Mesendoderm (in vitro differentiated cells): ENCODE measurements at regions not wholly inside any gene's neighbourhood (a gene's known extent, or its start where the extent isn't known, plus 50 kb on each side); places are given as distances from the start of the nearest gene placed in this dataset.

Source experiments
- DNase-seq: peaks from one replicate; pipeline ENCODE4 v3.0.0; 2013
- H2AK5ac ChIP-seq: 2 replicates; pipeline ENCODE4 v1.6.1; 2013; ENCODE audit warnings: low read length, inconsistent platforms
- H2BK120ac ChIP-seq: 2 replicates; pipeline ENCODE4 v1.6.1; 2013; ENCODE audit warnings: low read depth, mild to moderate bottlenecking, low read length, moderate library complexity, mixed read lengths
- H2BK15ac ChIP-seq: replicated peaks from 2 replicates; pipeline ENCODE4 v1.6.1; 2013; ENCODE audit warnings: low read depth, mild to moderate bottlenecking, moderate library complexity
- H2BK5ac ChIP-seq: 2 replicates; pipeline ENCODE4 v1.6.1; 2013; ENCODE audit warnings: low read length, inconsistent platforms
- H3K18ac ChIP-seq: 2 replicates; pipeline ENCODE4 v1.6.1; 2013; ENCODE audit warnings: mild to moderate bottlenecking, low read length, mixed read lengths
- H3K23ac ChIP-seq: one replicate; pipeline ENCODE4 v1.6.1; 2013; ENCODE audit warnings: low read length
- H3K27ac ChIP-seq: 2 replicates; pipeline ENCODE4 v1.5.1; 2013; ENCODE audit warnings: low read depth, mild to moderate bottlenecking, inconsistent platforms, low read length, moderate library complexity
- H3K27me3 ChIP-seq: 2 replicates; pipeline ENCODE4 v1.6.1; 2013; ENCODE audit warnings: low read length, control low read depth, mild to moderate bottlenecking, inconsistent platforms; ENCODE audit not compliant: insufficient read depth, poor library complexity
- H3K36me3 ChIP-seq: 2 replicates; pipeline ENCODE4 v1.6.1; 2013; ENCODE audit warnings: low read length, inconsistent platforms; ENCODE audit not compliant: control insufficient read depth, insufficient read depth
- H3K4ac ChIP-seq: one replicate; pipeline ENCODE4 v1.6.1; 2013; ENCODE audit warnings: low read depth, mild to moderate bottlenecking, low read length, moderate library complexity
- H3K4me1 ChIP-seq: 2 replicates; pipeline ENCODE4 v1.6.1; 2013; ENCODE audit warnings: low read depth, low read length, inconsistent platforms; ENCODE audit not compliant: control insufficient read depth
- H3K4me2 ChIP-seq: 2 replicates; pipeline ENCODE4 v1.6.1; 2013; ENCODE audit warnings: low read length
- H3K4me3 ChIP-seq: 2 replicates; pipeline ENCODE4 v1.5.1; 2013; ENCODE audit warnings: mild to moderate bottlenecking, low read length
- H3K56ac ChIP-seq: one replicate; pipeline ENCODE4 v1.6.1; 2013; ENCODE audit warnings: low read length
- H3K79me1 ChIP-seq: 2 replicates; pipeline ENCODE4 v1.6.1; 2013; ENCODE audit warnings: low read length, inconsistent platforms
- H3K79me2 ChIP-seq: 2 replicates; pipeline ENCODE4 v1.6.1; 2013; ENCODE audit warnings: mild to moderate bottlenecking, low read length; ENCODE audit not compliant: control insufficient read depth, insufficient read depth
- H3K9ac ChIP-seq: 2 replicates; pipeline ENCODE4 v1.6.1; 2013; ENCODE audit warnings: low read length, inconsistent platforms
- H4K5ac ChIP-seq: one replicate; pipeline ENCODE4 v1.6.1; 2013; ENCODE audit warnings: low read length
- H4K8ac ChIP-seq: one replicate; pipeline ENCODE4 v1.6.1; 2013; ENCODE audit warnings: low read depth, mild to moderate bottlenecking, control low read depth, low read length, moderate library complexity
- WGBS: extraction: QIAGEN DNeasy Blood & Tissue Kit; methylation state at CpG from one replicate; pipeline ENCODE4 v1.1.7; 2013; ENCODE audit warnings: low lambda C conversion rate, missing lambda C conversion rate; ENCODE audit not compliant: insufficient coverage; ENCODE audit errors: extremely low coverage; 5-methylcytosine and 5-hydroxymethylcytosine counted together

GRCh38 chr1:30650968-30651320 lies 72.4 kb downstream of the MATN1 start:
- WGBS, result no CpG with 5 or more reads among the region's 7 CpGs
- H2BK120ac ChIP-seq, result no peak overlapping the region
- H3K4ac ChIP-seq, result no peak overlapping the region
- no peak overlapping the region for H3K23ac ChIP-seq
- no peak overlapping the region for H3K27ac ChIP-seq
- no peaks in the 10 kb centered on the region for H3K27me3 ChIP-seq
- H4K5ac ChIP-seq, result no peak overlapping the region
- H3K79me1 ChIP-seq, result no peaks in the 10 kb centered on the region
- H2AK5ac ChIP-seq, result no peak overlapping the region
- no peak overlapping the region for H2BK15ac ChIP-seq
- no peaks in the 10 kb centered on the region for H3K79me2 ChIP-seq
- no peak overlapping the region for H3K4me2 ChIP-seq
- H3K56ac ChIP-seq, result no peak overlapping the region
- H3K9ac ChIP-seq, result no peak overlapping the region
- H2BK5ac ChIP-seq, result no peak overlapping the region
- no peak overlapping the region for H3K4me3 ChIP-seq
- H4K8ac ChIP-seq, result no peak overlapping the region
- H3K18ac ChIP-seq, result no peak overlapping the region
- H3K4me1 ChIP-seq, result peaks cover 4% of the 10 kb centered on the region
- H3K36me3 ChIP-seq, result no peaks in the 10 kb centered on the region
- DNase-seq, result no peak

- H2BK120ac ChIP-seq, result no peak overlapping the region
- DNase-seq, result no peak
Measured at GRCh38 chr1:30650038-30650967, 73.1 kb downstream of the MATN1 start.

DNA sequence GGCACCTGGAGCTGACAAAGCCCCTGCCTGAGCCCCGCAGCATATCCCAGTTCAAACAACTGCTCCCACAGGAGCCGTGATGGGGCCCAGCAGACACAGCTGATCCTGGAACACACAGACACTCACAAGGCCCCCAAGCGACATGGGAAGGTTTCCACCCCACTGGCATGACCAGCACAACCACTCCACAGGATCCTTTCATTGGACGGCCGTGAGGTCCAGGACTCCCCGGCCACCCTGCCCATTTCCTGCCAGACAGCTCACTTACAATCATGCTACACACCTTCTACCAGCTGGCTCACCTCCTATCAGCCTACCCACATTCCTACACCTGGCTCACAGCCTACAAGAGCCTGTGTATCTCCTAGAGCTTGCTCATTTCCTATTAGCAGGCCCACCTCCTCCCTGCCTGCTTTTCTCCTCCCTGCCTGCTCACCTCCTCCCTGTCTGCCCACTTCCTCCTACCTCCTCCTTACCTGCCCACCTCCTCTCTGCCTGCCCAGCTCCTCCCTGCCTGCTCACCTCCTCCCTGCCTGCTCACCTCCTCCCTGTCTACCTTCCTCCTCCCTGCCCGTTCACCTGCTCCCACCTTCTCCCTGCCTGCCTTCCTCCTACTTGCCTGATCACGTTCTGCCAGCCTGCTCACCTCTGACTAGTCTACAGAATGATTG lies 73.9 kb downstream of the MATN1 start:
- no peak overlapping the region for H3K9ac ChIP-seq
- H4K5ac ChIP-seq, result no peak overlapping the region
- no peak overlapping the region for H2AK5ac ChIP-seq
- no peak overlapping the region for H3K4ac ChIP-seq
- H3K36me3 ChIP-seq, result no peaks in the 10 kb centered on the region
- H3K79me2 ChIP-seq, result no peaks in the 10 kb centered on the region
- no CpG with 5 or more reads among the region's 8 CpGs for WGBS
- H3K4me2 ChIP-seq, result no peak overlapping the region
- H3K27ac ChIP-seq, result no peak overlapping the region
- H2BK120ac ChIP-seq, result no peak overlapping the region
- no peak overlapping the region for H3K4me3 ChIP-seq
- H3K79me1 ChIP-seq, result no peaks in the 10 kb centered on the region
- no peak overlapping the region for H2BK15ac ChIP-seq
- no peaks in the 10 kb centered on the region for H3K27me3 ChIP-seq
- H3K56ac ChIP-seq, result no peak overlapping the region
- DNase-seq, result no peak
- H3K23ac ChIP-seq, result no peak overlapping the region
- H3K18ac ChIP-seq, result no peak overlapping the region
- H4K8ac ChIP-seq, result no peak overlapping the region
- peaks cover 4% of the 10 kb centered on the region for H3K4me1 ChIP-seq
- H2BK5ac ChIP-seq, result no peak overlapping the region

More at GRCh38 chr1:30650038-30650967, 73.1 kb downstream of the MATN1 start:
- no peak overlapping the region for H2BK5ac ChIP-seq
- no CpG with 5 or more reads among the region's 13 CpGs for WGBS
- no peak overlapping the region for H3K4me2 ChIP-seq
- H3K56ac ChIP-seq, result no peak overlapping the region
- H3K27ac ChIP-seq, result no peak overlapping the region
- no peak overlapping the region for H2AK5ac ChIP-seq
- H3K79me1 ChIP-seq, result no peaks in the 10 kb centered on the region
- no peak overlapping the region for H3K18ac ChIP-seq
- no peaks in the 10 kb centered on the region for H3K79me2 ChIP-seq
- no peak overlapping the region for H4K5ac ChIP-seq
- H3K9ac ChIP-seq, result no peak overlapping the region
- H4K8ac ChIP-seq, result no peak overlapping the region
- H3K36me3 ChIP-seq, result no peaks in the 10 kb centered on the region
- H3K27me3 ChIP-seq, result no peaks in the 10 kb centered on the region
- H2BK15ac ChIP-seq, result no peak overlapping the region
- H3K4me1 ChIP-seq, result peaks cover 4% of the 10 kb centered on the region
- H3K23ac ChIP-seq, result no peak overlapping the region
- no peak overlapping the region for H3K4me3 ChIP-seq
- no peak overlapping the region for H3K4ac ChIP-seq

DNA sequence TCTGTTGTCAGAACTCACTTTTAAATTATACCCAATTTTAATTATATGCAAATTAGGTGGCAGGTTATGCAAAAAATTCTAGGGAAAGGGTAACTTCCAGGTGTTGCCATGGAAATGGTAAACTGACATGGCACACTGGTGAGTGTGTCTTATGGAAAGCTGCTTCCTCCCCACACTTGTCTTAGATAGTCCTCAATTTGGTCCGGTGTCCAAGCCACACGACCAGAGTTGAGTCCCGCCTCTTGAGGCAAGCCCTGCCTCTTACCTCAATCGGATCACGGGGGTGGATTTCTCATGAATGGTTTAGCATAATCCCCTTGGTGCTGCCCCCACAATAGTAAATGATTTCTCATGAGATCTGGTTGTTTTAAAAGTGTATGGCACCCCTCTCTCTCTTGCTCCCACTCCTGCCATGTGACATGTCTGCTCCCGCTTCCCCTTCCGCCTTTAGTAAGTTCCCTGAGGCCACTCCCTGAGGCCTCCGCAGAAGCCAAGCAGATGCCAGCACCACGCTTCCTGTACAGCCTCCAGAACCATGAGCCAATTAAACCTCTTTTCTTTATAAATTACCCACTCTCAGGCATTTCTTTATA lies 74.9 kb downstream of the MATN1 start:
- no peaks in the 10 kb centered on the region for H3K79me1 ChIP-seq
- H3K4ac ChIP-seq, result no peak overlapping the region
- no peak overlapping the region for H2BK120ac ChIP-seq
- H3K4me3 ChIP-seq, result no peak overlapping the region
- no peak overlapping the region for H3K27ac ChIP-seq
- H2BK15ac ChIP-seq, result no peak overlapping the region
- no peak overlapping the region for H3K23ac ChIP-seq
- no peak overlapping the region for H3K4me2 ChIP-seq
- H3K27me3 ChIP-seq, result no peaks in the 10 kb centered on the region
- H3K36me3 ChIP-seq, result no peaks in the 10 kb centered on the region
- H2AK5ac ChIP-seq, result no peak overlapping the region
- no peak overlapping the region for H4K8ac ChIP-seq
- peaks cover 4% of the 10 kb centered on the region for H3K4me1 ChIP-seq
- H2BK5ac ChIP-seq, result no peak overlapping the region
- H3K9ac ChIP-seq, result no peak overlapping the region
- H4K5ac ChIP-seq, result no peak overlapping the region
- no peak overlapping the region for H3K56ac ChIP-seq
- WGBS, result no CpG with 5 or more reads among the region's 9 CpGs
- H3K18ac ChIP-seq, result no peak overlapping the region
- DNase-seq, result no peak
- no peaks in the 10 kb centered on the region for H3K79me2 ChIP-seq

DNA sequence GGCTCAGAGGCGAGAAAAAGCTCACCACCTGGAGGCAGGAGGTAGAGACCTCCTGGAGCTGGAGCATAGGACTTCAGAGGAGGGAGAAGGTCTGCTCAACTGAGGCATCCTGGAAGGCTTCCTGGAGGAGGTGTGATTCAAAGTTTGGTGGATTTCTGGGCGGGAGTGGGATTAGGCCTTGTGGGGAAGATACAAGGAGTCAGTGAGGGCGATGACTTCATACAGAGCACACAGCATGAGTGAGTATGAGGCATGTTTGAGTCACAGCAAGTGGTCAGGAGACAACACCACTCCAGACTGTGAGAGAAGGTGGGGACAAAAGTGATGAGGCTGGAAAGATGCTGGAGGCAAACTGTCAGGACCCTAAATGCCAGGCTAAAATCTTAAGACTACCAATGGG lies 77.6 kb downstream of the MATN1 start:
- Histone ChIP-seq H3K36me3 (no peaks in the 10 kb centered on the region), H2BK120ac (no peak overlapping the region)
- no CpG with 5 or more reads among the region's 3 CpGs for whole genome bisulfite sequencing

More for the DNA sequence above, 77.6 kb downstream of the MATN1 start:
- H3K79me1 ChIP-seq, result no peaks in the 10 kb centered on the region
- no peak overlapping the region for H4K8ac ChIP-seq
- H3K9ac ChIP-seq, result no peak overlapping the region
- no peak overlapping the region for H3K4ac ChIP-seq
- H3K79me2 ChIP-seq, result no peaks in the 10 kb centered on the region
- no peak overlapping the region for H3K4me2 ChIP-seq
- H3K18ac ChIP-seq, result no peak overlapping the region
- H3K23ac ChIP-seq, result no peak overlapping the region
- H2BK5ac ChIP-seq, result no peak overlapping the region
- no peak overlapping the region for H2AK5ac ChIP-seq
- no peak overlapping the region for H3K4me3 ChIP-seq
- no peak overlapping the region for H3K27ac ChIP-seq
- H3K4me1 ChIP-seq, result no peaks in the 10 kb centered on the region
- no peak overlapping the region for H2BK15ac ChIP-seq
- DNase-seq, result no peak
- no peaks in the 10 kb centered on the region for H3K27me3 ChIP-seq
- no peak overlapping the region for H4K5ac ChIP-seq
- no peak overlapping the region for H3K56ac ChIP-seq
